MM.1S (cell line): ENCODE measurements at regions not wholly inside any gene's neighbourhood (a gene's known extent, or its start where the extent isn't known, plus 50 kb on each side); places are given as distances from the start of the nearest gene placed in this dataset.

Experiments used
- CTCF ChIP-seq: fragments of 300-600 bp; sonication (generic); IDR thresholded peaks from 2 replicates; pipeline ENCODE4 v1.5.1; 2016; ENCODE audit warnings: antibody characterized with exemption, low read length, mixed read lengths
- EZH2 ChIP-seq: fragments of 300-600 bp; sonication (generic); optimal IDR thresholded peaks from 2 replicates; pipeline ENCODE3; 2017; ENCODE audit warnings: low read depth, mild to moderate bottlenecking, antibody characterized with exemption, low read length, mixed read lengths
- EZH2phosphoT487 ChIP-seq: fragments of 300-600 bp; sonication (generic); IDR thresholded peaks from 2 replicates; pipeline ENCODE4 v1.6.1; 2018; ENCODE audit warnings: antibody characterized with exemption, low read length

GRCh38 chr11:15683528-15683927, 568.8 kb downstream of the INSC start:
- no peak for TF ChIP-seq CTCF
- TF ChIP-seq EZH2phosphoT487 = no peak
- TF ChIP-seq EZH2 = no peak
